Fibroblast of skin of right quadriceps (primary cell): ENCODE measurements at regions not wholly inside any gene's neighbourhood (a gene's known extent, or its start where the extent isn't known, plus 50 kb on each side); places are given as distances from the start of the nearest gene placed in this dataset.
A peak's percentile ranks its signal among the peaks of the same experiment; 100 is the strongest.

Experiments used
- DNase-seq: peaks from one replicate; pipeline ENCODE4 v3.0.0-alpha.2; 2013

DNA sequence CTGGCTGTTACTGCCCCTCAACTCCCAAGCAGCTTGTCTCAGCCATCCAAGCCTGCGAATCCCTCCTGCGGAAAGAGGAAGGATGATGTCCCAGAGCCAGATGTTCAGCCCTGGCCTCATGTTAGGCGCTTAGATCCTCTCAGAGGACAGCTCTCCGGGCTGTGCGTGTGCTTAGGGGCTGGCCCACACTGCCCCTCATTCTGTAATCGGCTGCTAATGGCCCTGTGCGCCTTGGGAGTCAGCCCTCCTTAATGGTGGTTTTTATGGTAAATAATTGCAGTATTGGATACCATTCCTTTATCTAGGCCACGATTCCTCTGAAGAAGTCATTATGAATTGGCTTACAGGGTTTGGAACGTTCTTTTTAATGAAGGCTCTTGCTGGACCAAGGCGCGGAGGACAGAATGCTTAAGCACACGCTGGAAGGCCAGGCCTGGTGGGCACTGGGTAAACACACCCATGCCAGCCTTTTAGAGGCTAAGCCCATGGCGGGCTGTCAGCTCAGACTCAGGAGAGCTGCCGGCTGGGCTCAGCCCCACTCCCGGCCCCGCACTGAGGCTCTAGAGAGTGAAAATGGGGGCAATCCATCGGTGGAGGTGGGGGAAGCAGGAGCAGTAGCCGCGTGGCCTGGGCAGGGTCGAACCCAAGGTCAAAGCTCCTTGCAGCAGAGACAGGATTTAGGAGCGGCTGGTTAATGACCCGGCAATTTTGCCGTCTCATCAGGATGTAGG lies 1157.5 kb downstream of the BRD1 start:
- DNase-seq, result no peak

DNA sequence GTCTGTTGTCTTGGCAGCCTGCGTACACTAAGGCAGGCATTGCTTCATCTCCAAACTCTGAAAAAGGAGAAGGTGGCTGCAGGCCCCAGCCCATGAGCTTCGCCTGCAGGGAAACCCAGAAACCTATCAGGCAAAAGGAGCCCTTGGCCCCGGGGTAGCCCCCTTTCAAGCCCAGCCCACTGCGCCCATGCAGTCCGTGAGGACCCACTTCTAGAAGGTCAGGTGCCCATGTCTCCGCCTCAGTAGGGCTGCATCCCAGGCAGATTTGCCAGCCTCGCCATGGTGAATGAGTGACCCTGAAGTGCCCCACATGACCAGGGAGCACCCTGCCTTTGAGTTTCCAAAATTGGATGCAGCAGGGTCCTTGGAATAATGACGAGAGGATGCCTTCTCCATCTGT lies 1158.4 kb downstream of the BRD1 start:
- DNase-seq, result no peak

DNA sequence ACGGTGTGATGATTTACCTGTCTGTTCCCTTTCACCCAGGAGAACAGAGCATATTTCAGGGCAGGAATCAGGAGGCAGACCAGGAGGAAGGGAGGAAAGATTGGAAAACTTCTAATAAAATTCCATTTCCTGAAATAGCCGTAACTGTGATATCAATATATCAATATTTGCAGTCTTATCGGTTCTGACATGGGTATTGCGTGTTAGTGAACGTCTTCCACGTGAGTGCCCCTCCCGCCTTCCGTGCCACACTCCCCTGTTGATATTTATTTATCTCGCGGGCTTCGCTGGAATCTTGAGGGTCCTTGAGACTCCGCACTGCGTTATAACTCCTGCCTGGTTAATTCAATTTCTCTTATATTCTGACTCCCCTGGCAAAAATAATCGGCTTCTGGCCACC lies 1160.4 kb downstream of the BRD1 start:
- DNase-seq, result no peak

DNA sequence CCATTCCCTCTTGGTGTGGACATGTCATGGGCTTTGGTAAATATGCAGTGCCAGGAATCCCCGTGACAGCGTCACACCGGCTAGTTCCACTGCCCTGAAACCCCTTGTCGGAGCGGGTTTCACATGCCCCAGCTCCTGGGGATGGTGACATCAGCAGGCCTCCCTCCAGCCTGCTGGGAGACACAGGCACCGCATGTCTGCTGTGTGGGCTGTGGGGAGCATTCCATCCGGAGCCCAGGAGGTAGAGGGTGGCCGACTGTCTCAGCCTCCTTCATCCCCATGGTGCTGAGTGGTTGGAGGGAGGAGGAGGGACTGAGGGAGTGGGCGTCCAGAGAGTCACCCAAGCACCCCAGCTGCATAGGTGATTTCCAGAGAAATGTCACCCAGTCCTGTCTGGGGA lies 1161.1 kb downstream of the BRD1 start:
- peak; percentile 67 for DNase-seq

DNA sequence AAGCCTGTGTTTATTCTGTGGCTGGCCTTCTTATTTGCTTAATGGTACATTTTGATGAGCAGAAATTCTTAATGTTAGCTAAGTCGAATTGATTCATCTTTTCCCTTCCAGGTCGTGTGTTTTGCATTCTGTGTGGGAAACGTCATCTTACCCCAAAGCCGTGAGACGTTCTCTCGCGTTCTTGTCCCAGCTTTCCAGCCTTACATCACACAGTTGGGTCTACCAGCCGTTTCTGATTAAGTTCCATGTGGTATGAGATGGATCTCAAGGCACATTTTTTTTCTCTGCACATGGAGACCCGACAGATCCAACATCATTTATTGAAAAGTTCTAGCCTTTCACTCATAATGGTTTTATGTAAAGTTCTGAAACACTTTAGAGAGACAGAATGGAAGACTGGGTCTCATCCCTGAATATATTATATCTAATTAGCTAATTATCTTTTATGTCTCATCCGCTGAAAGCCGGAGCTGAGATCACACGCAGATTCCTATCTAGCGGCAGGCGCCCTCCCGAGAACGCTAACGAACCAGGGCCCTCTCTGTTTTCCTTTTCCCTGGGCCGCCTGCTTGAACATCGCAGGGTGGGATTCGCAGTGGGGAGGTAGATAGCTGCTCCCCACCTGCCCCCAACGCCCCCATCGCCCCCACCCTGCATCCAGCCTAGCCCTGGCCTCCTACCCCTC lies 1162.2 kb downstream of the BRD1 start:
- DNase-seq, result peak; percentile 95

DNA sequence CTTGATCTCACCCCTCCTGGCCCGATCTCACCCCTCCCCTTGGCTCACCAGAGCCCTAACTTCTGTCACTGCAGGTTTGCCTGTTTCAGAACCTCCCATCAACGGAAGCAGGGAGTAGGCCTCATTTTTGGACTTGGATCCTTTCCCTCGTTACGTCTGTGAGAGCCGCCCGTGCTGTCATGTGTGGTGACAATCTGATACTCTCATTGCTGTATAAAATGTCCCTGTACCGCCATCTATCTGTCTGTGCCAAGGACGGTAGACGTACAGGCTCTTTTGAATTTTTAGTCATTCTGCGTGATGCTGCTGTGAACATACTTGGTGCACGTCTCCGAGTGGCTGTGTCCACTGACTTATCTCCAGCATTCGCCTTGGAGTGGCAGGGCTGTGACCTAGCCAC lies 1163.1 kb downstream of the BRD1 start:
- peak; percentile 25 for DNase-seq

DNA sequence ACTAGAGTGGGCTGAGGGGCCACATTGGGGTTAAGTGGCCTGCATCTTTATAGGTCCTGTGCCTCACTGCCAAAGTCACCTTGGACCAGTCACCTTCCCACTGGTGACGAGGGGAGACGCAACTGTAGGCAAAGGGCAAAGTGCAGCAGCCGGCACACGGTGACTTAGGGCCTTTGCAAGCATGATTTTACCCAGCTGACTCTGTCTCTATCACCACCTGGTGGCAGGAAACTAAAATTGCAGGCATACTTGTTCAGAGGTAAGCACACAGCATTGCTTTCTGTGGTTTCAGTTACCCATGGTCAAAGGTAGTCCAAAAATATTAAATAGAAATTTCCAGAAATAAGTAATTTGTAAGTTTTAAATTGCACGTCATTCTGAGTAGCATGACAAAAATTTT lies 1164.4 kb downstream of the BRD1 start:
- no peak for DNase-seq

DNA sequence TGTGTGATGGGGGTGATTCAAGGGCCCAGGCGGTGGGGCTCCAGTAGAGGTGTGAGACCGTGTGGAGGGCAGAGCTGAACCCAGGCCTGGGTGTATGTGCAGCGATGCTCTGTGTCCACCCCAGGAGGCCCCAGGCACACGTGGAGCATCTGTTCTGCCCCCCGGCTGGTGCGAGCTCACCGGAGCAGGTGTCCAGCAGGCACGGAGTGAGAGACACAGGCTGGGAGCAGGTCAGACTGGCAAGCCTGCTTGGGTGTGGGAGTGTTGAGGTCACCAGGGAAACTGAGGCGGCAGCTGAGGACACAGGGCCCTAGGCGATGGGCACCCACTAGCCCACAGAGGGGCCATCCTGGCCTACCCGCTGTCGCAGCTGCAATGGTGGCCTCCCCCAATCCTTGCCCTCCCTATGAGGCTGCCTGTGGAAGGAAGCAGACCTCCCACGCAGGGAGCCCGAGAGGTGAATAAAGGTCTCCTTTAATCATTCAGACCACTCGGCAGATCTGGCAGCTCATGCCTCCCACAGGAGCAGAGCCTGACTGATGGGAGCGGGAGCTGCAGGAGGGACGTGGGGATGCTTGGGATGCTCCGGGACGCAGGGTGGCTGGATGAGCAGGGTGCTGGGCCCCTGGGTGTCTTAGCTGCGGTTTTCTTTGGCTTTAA lies 1165.1 kb downstream of the BRD1 start:
- DNase-seq, result no peak

DNA sequence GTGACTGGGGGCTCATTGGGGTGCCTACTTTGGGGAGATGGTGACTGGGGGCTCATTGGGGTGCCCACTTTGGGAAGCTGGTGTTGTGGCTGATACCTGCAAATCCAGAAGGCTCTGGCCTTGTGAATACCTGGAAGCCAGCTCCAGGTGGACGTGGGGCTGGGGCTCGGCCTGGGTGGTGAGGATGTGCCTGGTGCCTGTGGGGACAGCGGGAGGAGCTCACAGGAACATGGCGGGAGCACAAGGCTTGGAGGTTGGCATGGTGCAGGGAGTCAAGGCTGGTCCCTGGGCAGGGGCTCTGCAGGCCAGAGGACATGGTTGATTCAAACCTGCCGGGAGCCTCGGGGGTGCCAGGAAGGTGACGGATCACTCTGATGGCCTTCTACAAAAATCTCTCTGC lies 1165.7 kb downstream of the BRD1 start:
- no peak for DNase-seq

DNA sequence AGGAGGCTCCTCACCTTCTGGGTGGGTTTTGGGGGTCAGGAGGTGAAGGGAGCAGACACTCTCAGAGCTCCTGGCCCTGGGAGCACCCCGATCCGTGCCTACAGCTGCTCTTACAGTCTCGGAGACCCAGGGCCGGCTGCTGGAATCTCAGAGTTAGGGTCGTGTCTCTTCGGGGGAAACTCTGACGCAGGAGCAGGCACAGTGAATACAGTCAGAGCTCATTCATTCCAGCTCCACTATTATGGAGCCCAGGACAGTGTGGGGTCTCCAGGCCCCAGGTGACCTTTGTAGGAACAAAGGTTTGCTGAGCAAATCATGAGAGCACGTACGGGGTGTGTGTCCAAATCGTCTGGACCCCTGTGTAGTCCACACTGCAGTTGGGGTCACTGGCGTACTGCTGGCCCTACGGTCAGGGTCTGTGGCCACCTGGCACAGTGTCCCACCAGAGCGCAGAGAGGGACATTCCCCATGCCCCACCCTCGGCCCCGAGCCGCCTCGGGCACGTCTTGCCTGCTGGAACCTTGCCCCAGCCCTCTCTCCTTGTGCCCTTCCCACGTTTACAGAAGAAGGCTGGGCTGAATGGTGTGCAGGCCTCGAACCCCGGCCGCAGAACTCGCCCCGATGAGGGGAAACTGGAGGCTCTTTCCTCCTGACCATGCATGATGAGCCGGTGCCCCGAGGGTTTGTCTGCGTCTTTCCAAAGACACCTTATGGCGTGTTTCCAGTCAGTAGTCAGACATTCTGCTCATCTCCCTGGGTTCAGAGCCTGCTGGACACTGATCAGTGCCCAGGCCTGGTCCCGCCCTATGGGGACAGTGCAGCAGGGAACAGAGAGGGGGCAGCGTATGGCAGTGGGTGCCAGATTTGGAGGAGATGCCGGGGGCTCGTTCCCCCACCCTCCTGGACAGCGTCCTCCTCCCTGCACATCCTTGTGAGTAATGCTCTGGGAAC lies 1166.6 kb downstream of the BRD1 start:
- DNase-seq, result peak; percentile 44

DNA sequence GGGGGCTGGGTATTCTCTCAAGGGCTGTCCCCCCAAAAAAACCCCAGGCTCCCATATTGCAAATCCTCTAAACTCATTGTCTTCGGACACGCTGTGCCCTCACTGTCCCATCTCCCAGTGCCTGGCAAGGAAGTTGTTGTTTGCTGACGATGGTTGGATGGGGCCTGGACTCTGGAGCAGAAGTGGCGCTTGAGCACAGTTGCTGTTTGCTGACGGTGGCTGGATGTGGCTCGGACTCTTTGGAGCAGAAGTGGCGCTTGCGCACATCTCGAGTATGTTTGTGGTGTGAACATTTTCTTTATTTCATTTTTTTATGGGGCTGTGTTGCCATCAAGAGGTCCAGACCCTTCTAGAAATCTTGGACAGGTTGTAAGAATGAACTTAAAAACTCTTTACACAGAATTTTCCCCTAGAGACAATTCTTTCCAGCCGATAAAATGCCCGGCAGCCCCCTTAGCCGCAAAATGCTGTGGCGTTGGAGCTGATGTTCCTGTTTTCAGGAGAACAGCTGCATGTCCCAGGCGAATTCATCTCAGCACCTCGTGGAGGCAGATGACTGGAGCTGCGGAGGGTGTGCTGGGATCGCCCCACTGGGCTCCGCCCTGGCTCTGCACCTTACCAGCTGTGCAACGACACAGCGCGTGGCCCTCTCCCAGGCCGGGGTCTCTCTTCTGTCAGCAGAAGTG lies 1167.4 kb downstream of the BRD1 start:
- no peak for DNase-seq

DNA sequence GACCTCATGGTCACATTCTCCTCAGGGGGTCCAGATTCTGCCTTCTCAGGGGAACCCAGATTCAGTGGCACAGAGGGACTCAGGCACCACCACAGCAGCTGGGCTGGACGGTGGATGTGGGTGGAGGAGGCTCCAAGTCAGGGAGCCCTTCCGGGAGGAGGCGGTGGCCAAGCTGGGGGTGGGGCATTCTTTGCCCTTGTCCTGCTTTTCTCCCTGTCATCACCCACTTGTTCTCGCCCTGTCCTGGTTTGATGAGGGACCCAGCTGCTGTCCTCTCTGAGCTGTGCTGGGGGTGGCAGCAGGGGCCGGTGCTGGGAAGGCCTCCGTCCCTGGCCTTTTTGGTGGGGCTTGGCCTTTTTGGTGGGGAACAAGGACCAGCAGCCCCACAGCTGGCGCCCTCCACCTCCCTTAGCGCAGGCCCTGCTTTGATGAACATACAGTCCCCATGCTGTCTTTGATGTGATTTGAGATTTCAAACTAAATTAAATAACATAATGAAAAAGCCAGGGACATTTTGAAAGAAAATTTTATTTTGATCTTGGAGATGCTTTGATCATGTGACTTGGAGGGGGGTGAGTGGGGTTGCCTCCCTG lies 1168.2 kb downstream of the BRD1 start:
- DNase-seq, result no peak

DNA sequence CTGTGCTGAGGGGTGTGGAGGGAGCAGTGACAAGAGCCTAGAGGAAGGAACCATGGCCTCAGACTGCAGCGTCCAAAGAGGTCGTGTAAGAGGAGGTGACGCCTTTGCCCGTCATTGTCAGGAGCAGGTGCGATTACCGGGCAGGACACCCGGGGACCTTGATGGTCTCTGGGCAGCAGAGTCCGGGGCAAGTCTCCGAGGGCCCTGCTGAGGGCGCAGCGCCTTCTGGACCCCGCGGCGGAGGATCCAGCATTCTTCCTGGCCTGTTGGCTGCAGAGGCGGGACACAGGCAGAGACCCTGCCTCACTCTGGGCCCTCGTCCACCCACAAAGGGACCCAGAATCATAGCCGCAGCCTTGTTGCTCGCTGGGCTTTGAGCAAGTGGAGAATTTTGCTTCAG lies 1168.8 kb downstream of the BRD1 start:
- no peak for DNase-seq

DNA sequence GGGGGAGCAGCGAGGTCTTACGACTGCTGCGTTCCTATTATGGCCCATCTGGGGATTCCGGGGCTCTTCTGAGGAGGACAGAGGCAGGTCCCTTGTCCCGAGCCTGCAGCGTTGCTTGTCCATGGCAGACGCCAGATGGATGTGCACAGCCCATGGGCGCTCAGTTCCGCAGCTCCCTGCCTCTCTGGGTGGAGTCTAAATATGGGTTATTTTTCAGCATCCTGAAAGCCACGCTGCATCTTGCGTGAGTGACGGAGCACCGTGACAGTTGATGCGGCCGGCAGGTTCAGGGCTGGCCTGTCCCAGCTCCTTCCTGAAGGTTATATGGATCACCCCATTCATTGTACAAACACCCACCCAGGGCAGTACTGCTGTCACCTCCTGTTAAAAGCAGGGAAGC lies 1169.4 kb downstream of the BRD1 start:
- DNase-seq, result no peak

DNA sequence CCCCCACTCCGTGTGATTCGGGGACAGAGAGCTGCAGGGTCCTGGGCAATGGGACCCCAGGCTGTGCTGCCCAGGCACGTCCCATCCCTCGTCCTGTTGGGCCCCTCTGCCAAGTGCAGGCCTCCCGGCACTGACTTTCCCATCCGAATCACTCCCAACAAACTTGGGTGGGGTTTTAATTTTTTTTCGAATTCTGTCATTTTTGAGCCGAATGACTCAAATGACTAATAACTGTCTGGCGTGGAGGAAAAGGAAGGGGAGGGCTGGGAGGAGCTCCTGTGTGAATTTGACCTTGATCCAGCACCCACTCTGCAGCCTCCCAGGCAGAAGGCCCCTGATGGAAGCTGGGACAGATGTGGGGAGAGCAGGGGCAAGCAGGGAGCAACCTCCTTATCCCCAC lies 1173.2 kb downstream of the BRD1 start:
- DNase-seq, result peak; percentile 79

DNA sequence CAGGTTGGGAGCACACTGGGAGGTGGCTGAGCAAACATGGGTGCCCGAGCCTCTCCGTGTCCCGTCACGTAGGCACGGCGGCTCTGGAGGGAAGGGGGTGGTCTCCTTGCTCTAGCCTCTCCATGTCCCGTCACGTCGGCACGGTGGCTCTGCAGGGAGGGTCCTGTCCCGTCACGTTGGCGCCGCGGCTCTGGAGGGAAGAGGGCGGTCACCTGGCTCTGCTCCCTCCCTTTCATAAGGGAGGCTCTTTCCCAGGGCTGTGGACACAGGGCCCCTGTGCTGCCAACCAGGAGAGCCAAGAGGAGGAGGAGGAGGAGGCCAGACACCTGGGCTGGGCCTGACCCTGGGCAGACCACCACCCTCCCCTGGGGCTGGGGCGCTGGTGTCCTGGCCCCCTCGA lies 1173.7 kb downstream of the BRD1 start:
- DNase-seq, result no peak

DNA sequence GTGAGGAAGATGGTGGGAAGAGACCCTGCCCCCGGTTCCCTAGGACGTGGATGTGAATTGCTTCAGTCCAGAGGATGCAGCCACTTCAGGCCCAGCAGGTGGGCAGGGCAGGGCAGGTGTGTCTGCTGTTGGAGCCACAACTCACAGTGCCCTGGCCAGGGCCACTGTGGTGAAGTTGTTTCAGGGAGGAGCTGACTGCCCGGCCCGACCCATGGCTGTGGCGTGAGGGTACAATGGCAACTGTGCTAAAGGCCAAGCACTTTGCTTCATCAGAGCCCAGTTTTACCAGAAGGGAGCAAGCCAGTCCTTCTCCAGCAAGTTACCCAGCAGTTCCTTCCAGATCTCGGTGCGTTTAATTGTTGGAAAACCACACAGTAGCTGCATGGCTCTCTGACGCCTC lies 1174.4 kb downstream of the BRD1 start:
- DNase-seq, result no peak

DNA sequence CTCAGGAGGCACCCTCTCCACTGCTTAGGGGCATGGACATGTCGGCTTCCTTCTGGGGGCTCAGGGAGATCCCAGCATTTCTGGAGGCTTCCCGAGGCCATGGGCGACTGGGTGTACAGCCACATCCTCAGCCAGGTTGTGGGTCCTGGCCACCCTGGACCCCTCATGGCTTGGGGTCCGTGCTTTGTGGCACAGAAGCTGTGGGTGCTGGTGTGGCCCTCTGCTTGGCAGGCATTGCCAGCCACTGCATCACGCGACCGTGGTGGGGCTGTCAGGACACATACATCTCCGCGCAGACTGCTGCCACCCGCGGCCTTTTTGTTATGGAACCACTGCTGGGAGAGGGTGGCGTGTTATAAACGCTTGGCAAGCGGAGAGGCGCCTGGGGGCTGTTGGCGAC lies 1174.9 kb downstream of the BRD1 start:
- DNase-seq, result no peak

DNA sequence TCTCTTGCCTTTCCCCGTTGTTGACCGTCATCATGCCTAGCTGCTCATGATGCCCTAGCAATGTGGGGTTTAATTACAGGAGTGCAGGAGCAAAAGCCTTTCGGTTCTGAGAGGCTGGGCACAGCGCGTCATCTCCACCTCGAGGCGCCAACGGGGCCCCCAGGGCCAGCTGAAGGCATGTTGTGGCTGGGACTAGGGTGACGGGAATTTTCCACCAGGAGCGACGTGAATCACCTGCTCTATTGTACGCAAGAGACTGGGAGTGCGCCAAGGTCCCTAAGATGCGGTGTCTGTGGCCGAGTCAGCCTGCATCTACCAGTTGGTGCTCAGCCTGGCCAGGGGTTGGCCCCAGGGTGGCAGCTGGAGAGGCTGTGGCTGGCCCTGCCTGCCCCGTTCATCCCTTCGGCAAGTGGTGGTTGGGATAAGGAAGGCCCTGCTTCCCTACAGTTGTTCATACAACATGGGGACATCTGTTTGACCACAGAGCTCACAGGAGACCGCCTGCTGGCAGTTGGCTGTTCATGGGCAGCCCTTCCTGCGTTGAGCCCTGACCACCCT lies 1175.6 kb downstream of the BRD1 start:
- DNase-seq, result no peak

DNA sequence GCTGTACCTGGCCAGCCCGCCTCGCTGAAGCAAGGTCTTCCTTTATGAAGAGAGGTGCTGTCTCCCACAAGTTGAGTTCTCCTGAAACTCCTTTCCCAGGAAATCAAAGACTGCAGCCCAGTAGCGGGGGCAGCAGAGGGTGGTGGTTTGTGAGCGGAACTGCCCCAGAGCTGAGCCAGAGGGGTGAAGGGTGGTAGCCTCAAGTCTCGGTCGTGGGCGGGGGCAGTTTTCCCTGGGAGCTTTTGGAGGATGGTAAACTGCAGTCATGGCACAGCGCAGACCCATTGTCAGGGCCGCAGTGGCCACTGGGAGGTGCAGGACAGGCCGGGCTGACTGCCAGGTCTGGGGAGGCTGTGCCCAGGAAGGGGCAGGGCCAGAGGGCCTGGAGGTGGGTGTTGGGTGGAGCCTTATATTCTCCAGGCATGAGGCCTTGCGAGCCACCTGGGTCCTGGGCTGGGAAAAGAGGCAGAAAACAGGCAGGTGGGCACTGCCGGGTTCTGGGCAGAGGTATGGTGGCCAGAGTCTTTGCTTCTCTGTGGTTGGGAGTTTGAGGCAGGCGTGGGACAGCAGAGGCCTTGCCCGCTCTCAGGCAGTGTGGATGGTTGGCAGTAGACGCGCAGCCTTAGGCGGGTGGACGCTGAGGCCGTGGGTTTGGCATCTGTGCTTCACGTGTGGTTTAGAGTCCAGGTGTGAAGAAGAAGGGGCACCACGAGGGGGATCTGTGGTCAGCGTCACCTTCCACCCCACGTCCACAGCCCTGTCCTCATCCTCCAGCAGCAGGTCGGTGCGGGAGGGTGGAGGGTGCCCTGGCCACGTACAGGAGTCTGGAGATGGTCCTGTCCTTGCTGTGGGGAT lies 1176.4 kb downstream of the BRD1 start:
- no peak for DNase-seq
